T47D (cell line): ENCODE measurements at regions not wholly inside any gene's neighbourhood (a gene's known extent, or its start where the extent isn't known, plus 50 kb on each side); places are given as distances from the start of the nearest gene placed in this dataset.
"Not testable (repeated sequence)": the region's sequence is repeated elsewhere in the genome, so short reads cannot be mapped to it uniquely, and the experiment has no call there.

Experiments used
- DNase-seq, 2 experiments: peaks; one replicate each; pipeline versions ENCODE4 v3.0.0 to v3.0.0-alpha.2; 2011 to 2012; ENCODE audit warnings: low read depth in 1 of 2, low spot score in 1 of 2
- JUND ChIP-seq: IDR thresholded peaks from 2 replicates; pipeline ENCODE4 v1.6.1; 2012; ENCODE audit warnings: low read depth
- in situ Hi-C: cut with HindIII; loops from 2 replicates; pipeline ENCODE4 v1.10.0; 2016; ENCODE audit warnings: low sequenced_read_pairs, low pct_unique_long_range_greater_than_20kb

DNA sequence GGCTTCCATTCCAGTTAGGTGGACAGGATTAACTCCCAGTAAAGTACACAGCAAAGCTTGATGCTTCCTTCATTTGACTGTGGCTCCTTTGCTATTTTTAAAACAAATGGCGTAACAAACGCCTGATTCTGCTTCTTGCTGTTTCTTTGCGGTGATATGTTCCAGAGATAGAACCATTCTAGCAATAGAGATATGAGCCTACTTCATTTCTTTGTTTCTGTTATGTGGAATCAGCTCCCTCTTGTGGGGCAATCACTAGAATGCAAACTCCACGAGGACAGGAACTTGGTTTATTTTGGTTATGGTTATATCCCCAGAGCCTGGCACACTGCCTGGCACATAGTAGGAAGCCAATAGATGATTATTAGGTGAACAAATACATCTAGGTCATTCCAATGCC lies 122.6 kb upstream of the SLC6A11 start:
- in situ Hi-C loops, result no loop called here
- DNase-seq, result no peak
- no peak for TF ChIP-seq JUND

GRCh38 chr3:10694179-10694578 lies 121.8 kb upstream of the SLC6A11 start:
- TF ChIP-seq JUND, result no peak

DNA sequence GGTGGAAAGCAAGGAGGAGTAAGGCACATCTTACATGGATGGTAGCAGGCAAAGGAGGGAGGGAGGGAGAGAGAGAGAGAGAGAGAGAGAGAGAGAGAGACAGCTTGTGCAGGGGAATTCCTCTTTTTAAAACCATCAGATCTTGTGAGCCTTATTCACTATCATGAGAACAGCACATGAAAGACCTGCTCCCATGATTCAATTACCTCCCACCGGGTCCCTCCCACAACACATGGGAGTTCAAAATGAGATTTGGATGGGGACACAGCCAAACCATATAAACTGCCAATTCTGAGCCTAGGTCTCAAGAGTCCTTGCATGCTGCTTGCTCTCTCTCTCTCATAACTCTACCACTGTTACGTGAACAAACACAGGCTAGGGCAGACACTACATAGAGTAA lies 120.8 kb upstream of the SLC6A11 start:
- DNase-seq, in situ Hi-C loops: not testable (repeated sequence)

More at GRCh38 chr3:10694179-10694578, 121.8 kb upstream of the SLC6A11 start:
- in situ Hi-C loops, result no loop called here
- DNase-seq, result no peak

- no peak for TF ChIP-seq JUND
- in situ Hi-C loops, result no loop called here
- DNase-seq, result no peak
Observed at GRCh38 chr3:10695595-10696285, 120.3 kb upstream of the SLC6A11 start.

- TF ChIP-seq JUND, result no peak
- in situ Hi-C loops, result no loop called here
- DNase-seq, result no peak
Observed at GRCh38 chr3:10697918-10698317, 118.1 kb upstream of the SLC6A11 start.

GRCh38 chr3:10700821-10701220 lies 115.2 kb upstream of the SLC6A11 start:
- in situ Hi-C loops, result no loop called here
- TF ChIP-seq JUND, result no peak
- DNase-seq, result no peak

- no peak for TF ChIP-seq JUND
- in situ Hi-C loops, result no loop called here
- peak; percentile 32 to 71 for DNase-seq
Observed at GRCh38 chr3:10702961-10703740, 112.9 kb upstream of the SLC6A11 start.

DNA sequence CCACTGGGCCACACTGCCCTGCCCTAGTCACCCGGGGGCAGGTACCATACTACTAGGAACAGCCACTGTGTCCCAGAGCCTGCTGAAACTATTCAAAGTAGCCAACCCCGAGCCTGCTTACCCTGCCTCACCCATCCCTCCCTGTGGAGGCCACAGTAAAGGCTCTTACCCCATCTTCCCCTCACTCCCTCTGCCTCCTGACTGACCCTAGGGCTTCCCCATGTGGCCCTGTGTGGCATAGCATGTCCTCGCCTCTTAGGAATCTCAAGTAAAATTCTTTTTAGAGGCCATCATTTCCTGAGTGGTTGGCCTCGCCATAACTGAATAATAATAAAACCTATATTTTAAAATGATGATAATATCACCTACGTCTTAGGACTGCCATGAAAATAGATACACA lies 112.2 kb upstream of the SLC6A11 start:
- DNase-seq, result peak in 1 of 2 experiments; percentile 39
- TF ChIP-seq JUND, result no peak
- in situ Hi-C loops, result no loop called here

DNA sequence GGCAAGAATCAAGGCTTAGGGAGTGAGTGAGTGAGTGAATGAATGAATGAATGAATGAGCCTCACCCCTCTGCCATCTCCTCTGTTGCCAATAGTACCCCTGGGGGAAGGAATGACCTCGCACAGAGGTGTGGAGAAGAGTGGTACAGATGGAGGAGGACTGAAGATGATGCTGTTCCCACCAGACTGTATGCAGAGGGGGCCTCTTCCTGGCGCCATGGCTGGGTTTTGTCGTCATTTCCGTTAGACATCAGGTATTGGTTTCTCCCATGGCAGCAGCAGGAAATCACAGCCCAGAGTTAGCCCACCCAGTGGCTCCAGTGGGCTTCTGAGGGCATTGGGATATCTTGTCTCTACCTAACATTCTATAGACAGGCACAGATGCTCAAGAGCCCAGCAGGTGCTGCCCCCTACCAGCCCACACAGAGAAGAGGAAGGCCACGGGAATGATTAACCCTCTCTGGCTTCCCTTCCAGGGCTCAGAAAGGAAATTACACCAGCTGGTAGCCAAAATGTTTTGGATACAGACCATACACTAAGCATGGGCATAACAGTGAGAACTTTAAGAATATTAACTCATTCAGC lies 109.8 kb upstream of the SLC6A11 start:
- DNase-seq, result no peak
- in situ Hi-C loops, result no loop called here
- TF ChIP-seq JUND, result no peak

DNA sequence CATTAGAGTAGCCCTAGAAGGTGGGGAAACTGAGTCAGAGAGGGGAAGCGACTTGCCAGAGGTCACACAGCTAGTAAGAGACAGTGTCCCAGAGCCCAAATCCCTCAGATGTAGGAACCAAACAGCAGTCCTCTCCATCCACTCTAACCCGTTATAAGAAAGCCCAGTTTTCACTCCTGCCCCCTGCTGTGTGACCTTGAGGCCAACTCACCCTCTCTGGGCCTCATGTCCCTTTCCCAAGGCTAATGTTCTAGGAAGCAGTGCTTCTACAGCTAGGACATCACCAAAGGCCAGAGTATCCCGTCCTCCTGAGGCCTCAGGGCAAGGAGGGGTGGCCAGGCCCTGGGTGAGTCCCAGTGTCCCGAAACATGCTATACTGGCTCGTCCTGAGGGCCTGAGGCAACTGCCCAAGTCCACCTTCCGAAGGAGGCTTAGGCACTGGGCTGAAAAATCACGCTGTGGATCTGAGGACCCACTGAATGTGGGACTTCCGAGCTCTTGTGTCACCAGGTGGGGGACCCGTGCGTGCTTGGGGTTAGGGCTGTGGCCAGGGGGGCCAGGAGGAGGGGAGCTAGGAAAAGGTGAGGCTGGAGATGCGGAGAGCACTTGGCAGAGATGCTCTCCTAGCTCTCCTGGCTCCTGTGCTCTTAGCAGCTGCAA lies 109.2 kb upstream of the SLC6A11 start:
- TF ChIP-seq JUND, result no peak
- in situ Hi-C loops, result no loop called here
- no peak for DNase-seq

DNA sequence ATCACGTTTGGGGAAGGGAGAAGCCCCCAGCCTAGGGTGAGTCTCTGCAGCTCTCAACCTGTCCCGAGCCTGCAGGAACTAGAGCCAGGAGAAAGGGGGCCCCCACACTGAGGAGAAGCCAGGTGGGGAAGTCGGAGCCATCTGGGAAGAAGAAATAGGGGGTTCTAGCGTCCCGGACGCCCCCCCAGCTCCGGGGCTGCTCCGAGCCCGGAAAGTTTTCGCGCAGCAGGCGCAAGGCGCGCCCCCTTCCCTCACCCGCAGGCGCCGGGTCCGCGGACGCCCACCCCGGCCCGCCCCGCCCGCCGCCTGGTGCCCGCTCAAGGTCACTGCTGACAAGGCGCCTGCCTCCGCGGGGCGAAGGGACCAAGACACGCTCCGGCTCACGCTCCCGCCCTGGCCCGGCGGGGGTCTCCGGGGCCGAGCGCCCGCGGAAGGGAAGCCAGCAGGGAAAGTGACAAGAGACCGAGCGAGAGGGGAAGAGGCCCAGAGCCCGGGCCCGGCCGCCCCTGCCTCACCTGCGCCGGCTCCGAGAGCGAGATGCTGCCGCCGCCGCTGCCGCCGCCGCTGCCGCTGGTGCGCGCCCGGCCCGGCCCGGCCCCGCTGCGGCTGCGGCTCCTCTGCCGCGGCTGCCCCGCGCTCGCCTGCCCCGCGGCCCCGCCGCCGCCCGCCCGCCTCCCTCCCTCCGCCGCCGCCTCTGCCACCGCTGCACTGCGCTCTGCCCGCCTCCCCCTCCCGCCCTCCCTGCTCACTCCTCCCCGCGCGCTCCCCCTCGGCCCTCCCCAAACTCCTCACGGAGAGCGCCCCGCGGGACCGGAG lies 108.4 kb upstream of the SLC6A11 start:
- TF ChIP-seq JUND, result no peak
- in situ Hi-C loops, result no loop called here
- DNase-seq, result no peak
